Suprapubic skin (tissue), 4 donors: ENCODE measurements at regions not wholly inside any gene's neighbourhood (a gene's known extent, or its start where the extent isn't known, plus 50 kb on each side); places are given as distances from the start of the nearest gene placed in this dataset.

Source experiments
- CTCF ChIP-seq, 2 donors: fragments of 200-600 bp in 1 of 2; fragments of 450-650 bp in 1 of 2; sonication (generic) in 1 of 2; IDR thresholded peaks; one replicate each; pipeline ENCODE4 v1.5.1; 2016 to 2019; ENCODE audit warnings: antibody characterized with exemption in 2 of 2, mild to moderate bottlenecking in 1 of 2, moderate library complexity in 1 of 2
- EP300 ChIP-seq: sonication (generic); formaldehyde crosslinking; IDR thresholded peaks from one replicate; pipeline ENCODE4 v1.6.1; 2017; ENCODE audit warnings: antibody characterized with exemption
- POLR2AphosphoS5 ChIP-seq, 3 donors: sonication (generic); formaldehyde crosslinking; IDR thresholded peaks; one replicate each; pipeline ENCODE4 v1.6.1; 2017; ENCODE audit warnings: antibody characterized with exemption in 3 of 3

GRCh38 chr5:67910546-67910945 is 305.0 kb upstream of the PIK3R1 start:
- no peak for TF ChIP-seq CTCF (IDR thresholded peaks at IDR 0.05)
- TF ChIP-seq POLR2AphosphoS5 (IDR thresholded peaks at IDR 0.05), result no peak
- no peak for TF ChIP-seq EP300
